ENCODE measurements at regions not wholly inside any gene's neighbourhood (a gene's known extent, or its start where the extent isn't known, plus 50 kb on each side); places are given as distances from the start of the nearest gene placed in this dataset.
A peak's percentile ranks its signal among the peaks of the same experiment; 100 is the strongest.

DNA sequence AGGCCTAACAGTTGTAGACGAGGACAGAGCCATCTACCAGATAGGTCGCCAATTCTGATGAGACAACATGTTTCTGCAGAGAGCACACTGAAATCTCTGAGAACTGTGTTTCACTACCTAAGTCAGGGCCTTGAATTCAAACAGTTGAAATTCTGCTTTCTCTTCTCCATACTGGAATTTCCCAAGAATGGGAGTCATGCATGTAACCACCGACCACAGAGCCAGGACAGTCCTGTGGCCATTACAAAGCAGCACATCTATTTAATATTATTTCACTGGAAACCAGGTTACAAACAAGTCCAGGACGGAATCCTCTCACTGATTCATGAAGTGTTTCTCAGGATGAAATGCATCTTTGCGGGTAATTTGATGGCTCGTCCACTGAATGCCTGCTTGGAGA is 62.0 kb upstream of the ST8SIA6 start:
- no peak overlapping the region for H2AFZ ChIP-seq

DNA sequence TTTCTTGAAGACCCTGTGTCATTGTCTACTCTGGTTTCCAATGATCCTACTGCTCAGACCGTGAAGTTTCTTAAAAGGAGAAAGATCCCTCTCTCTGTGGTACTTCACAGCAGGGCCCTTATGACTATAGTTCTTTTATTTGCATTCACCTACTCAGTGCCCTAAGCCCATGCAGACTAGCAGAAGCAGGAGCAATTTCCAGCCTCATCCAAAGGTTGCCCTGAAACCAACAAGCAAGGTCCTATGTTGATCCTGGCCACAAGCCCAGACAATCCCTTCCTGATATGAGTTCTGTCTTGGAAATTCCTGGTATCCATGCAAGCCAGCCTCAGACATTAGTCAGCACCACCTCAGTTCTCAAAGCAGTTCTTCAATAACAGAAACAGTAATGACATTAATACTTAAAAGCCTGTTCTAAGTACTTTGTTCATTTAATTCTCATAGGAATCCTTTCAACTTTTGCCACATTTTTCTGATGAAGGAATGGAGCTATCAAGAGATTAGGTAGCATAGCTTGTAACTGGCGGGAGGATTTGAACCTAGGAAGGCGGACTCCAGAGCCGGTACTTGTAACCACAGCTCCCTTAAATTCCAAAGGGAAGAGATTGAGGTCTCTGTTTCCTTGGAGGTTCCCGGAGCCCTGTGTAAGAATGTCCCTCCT is 58.1 kb upstream of the ST8SIA6 start:
- TF ChIP-seq, protein P1, sequence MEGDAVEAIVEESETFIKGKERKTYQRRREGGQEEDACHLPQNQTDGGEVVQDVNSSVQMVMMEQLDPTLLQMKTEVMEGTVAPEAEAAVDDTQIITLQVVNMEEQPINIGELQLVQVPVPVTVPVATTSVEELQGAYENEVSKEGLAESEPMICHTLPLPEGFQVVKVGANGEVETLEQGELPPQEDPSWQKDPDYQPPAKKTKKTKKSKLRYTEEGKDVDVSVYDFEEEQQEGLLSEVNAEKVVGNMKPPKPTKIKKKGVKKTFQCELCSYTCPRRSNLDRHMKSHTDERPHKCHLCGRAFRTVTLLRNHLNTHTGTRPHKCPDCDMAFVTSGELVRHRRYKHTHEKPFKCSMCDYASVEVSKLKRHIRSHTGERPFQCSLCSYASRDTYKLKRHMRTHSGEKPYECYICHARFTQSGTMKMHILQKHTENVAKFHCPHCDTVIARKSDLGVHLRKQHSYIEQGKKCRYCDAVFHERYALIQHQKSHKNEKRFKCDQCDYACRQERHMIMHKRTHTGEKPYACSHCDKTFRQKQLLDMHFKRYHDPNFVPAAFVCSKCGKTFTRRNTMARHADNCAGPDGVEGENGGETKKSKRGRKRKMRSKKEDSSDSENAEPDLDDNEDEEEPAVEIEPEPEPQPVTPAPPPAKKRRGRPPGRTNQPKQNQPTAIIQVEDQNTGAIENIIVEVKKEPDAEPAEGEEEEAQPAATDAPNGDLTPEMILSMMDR (IDR thresholded peaks at IDR 0.05; ENCODE audit: poor library complexity) = no peak
- TF ChIP-seq EZH2phosphoT487 (IDR thresholded peaks at IDR 0.05; ENCODE audit: low read depth, severe bottlenecking, unreplicated experiment) = no peak
- no peak for TF ChIP-seq EZH2 (IDR thresholded peaks at IDR 0.05; ENCODE audit: borderline replicate concordance)
- Histone ChIP-seq H3K9me2 (replicated peaks; ENCODE audit: insufficient read depth) (no peaks in the 10 kb centered on the region), H3K27me3 (no peaks in the 10 kb centered on the region), H3K4me3 (no peak overlapping the region), H3K9me3 (ENCODE audit: low read depth) (no peaks in the 10 kb centered on the region), H3K36me3 (replicated peaks; ENCODE audit: insufficient read depth, low read depth) (no peaks in the 10 kb centered on the region), H3K4me1 (ENCODE audit: insufficient read depth) (no peaks in the 10 kb centered on the region), H4K20me1 (ENCODE audit: insufficient read depth, poor library complexity, severe bottlenecking) (no peaks in the 10 kb centered on the region), H3K79me2 (no peaks in the 10 kb centered on the region), H2AFZ (no peak overlapping the region), H3K4me2 (no peak overlapping the region), H3K27ac (no peak overlapping the region)
- WGBS (ENCODE audit: low lambda C conversion rate, missing lambda C conversion rate) = 69% methylated on average over 5 of the region's 5 CpGs
- DNase-seq (ENCODE audit: low spot score) = peak; percentile 58

More for the DNA sequence above, 62.0 kb upstream of the ST8SIA6 start:
- Histone ChIP-seq H4K20me1 (ENCODE audit: insufficient read depth, poor library complexity, severe bottlenecking) (no peaks in the 10 kb centered on the region), H3K4me1 (ENCODE audit: insufficient read depth) (no peaks in the 10 kb centered on the region), H3K4me2 (no peak overlapping the region), H3K9me2 (replicated peaks; ENCODE audit: insufficient read depth) (no peaks in the 10 kb centered on the region), H3K36me3 (replicated peaks; ENCODE audit: insufficient read depth, low read depth) (no peaks in the 10 kb centered on the region), H3K27me3 (no peaks in the 10 kb centered on the region), H3K4me3 (no peak overlapping the region), H3K79me2 (no peaks in the 10 kb centered on the region), H3K9me3 (ENCODE audit: low read depth) (no peaks in the 10 kb centered on the region), H3K27ac (no peak overlapping the region)
- 79% methylated on average over 6 of the region's 6 CpGs for WGBS (ENCODE audit: low lambda C conversion rate, missing lambda C conversion rate)
- TF ChIP-seq EZH2 (IDR thresholded peaks at IDR 0.05; ENCODE audit: borderline replicate concordance) (no peak), EZH2phosphoT487 (IDR thresholded peaks at IDR 0.05; ENCODE audit: low read depth, severe bottlenecking, unreplicated experiment) (no peak)
- TF ChIP-seq, protein P1 (IDR thresholded peaks at IDR 0.05; ENCODE audit: poor library complexity) = no peak
- DNase-seq (ENCODE audit: low spot score) = no peak

DNA sequence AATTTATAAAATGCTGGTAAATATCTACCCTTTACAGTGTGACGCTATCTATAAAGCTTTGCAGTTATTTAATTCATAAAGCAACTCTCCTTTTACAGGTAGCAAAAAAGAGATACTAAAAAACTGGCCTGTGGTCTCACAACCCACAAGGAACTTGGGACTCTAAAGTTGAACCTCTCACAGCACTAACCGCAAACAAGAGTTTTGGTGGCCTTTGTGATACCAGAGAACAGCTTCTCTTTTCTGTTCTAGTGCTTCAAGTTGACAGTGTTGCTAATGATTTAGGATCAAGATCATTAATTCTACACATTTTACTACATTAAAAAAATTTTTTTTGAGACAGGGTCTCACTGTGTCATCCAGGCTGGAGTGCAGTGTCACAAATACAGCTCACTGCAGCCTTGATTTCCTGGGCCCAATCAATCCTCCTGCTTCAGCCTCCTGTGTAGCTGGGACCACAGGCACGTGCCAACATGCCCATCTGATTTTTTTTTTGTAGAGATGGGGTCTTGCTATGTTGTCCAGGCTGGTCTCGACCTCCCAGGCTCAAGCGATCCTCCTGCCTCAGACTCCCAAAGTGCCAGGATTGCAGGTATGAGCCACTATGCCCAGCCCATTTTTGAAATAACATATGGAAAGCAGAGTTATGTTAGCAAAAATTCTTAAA is 56.0 kb upstream of the ST8SIA6 start:
- TF ChIP-seq EZH2 (IDR thresholded peaks at IDR 0.05; ENCODE audit: borderline replicate concordance) (no peak), EZH2phosphoT487 (IDR thresholded peaks at IDR 0.05; ENCODE audit: low read depth, severe bottlenecking, unreplicated experiment) (no peak)
- TF ChIP-seq, protein P1 (IDR thresholded peaks at IDR 0.05; ENCODE audit: poor library complexity) = no peak
- 93% methylated on average over 5 of the region's 5 CpGs for WGBS (ENCODE audit: low lambda C conversion rate, missing lambda C conversion rate)
- Histone ChIP-seq H3K27me3 (no peaks in the 10 kb centered on the region), H3K4me3 (no peak overlapping the region), H3K4me1 (ENCODE audit: insufficient read depth) (no peaks in the 10 kb centered on the region), H2AFZ (no peak overlapping the region), H3K36me3 (replicated peaks; ENCODE audit: insufficient read depth, low read depth) (no peaks in the 10 kb centered on the region), H3K4me2 (no peak overlapping the region), H3K79me2 (no peaks in the 10 kb centered on the region), H4K20me1 (ENCODE audit: insufficient read depth, poor library complexity, severe bottlenecking) (no peaks in the 10 kb centered on the region), H3K9me2 (replicated peaks; ENCODE audit: insufficient read depth) (no peaks in the 10 kb centered on the region), H3K27ac (no peak overlapping the region), H3K9me3 (ENCODE audit: low read depth) (no peaks in the 10 kb centered on the region)
- DNase-seq (ENCODE audit: low spot score) = no peak
